ENCODE measurements at regions not wholly inside any gene's neighbourhood (a gene's known extent, or its start where the extent isn't known, plus 50 kb on each side); places are given as distances from the start of the nearest gene placed in this dataset.

DNA sequence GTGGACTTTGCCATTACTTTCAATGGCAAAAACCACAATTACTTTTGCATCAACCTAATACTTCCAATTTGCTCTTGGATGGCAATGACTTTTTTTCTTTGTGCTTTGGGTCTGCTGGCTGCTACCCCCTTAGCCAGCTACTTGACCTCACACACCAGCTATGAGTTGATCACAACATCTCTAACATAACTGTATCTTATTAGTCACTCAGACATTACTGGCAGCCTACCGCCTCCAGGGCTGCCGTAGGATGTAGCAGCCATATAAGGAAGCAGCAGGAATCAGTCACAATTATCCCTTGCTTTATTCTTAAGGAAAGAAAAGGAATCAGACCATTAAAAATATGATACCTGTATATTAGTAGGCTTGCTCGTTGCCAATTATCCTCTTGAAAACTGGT lies 260.5 kb downstream of the ADAMTS20 start:
- Histone ChIP-seq H3K4me3 (no peak overlapping the region), H3K36me3 (ENCODE audit: control insufficient read depth in 4 of 4, insufficient read depth in 4 of 4, low read length in 4 of 4) (no peaks in the 10 kb centered on the region), H3K9ac (ENCODE audit: insufficient read depth in 1 of 2, low read length in 2 of 2) (no peak overlapping the region), H3K27ac (ENCODE audit: low read depth in 1 of 2, low read length in 1 of 2) (no peak overlapping the region), H3K27me3 (ENCODE audit: control insufficient read depth in 3 of 3, insufficient read depth in 3 of 3, low read length in 2 of 3) (no peaks in the 10 kb centered on the region), H3K9me3 (ENCODE audit: control insufficient read depth in 4 of 4, insufficient read depth in 3 of 4, low read length in 3 of 4) (no peaks in the 10 kb centered on the region), H3K4me1 (ENCODE audit: control insufficient read depth in 5 of 5, insufficient read depth in 5 of 5, low read length in 5 of 5) (peaks cover 0 to 35% (median 9%) of the 10 kb centered on the region in 5 donors)
- no peak for ATAC-seq (ENCODE audit: insufficient read depth, low FRiP score)
- no peak for DNase-seq
- TF ChIP-seq, protein P1, sequence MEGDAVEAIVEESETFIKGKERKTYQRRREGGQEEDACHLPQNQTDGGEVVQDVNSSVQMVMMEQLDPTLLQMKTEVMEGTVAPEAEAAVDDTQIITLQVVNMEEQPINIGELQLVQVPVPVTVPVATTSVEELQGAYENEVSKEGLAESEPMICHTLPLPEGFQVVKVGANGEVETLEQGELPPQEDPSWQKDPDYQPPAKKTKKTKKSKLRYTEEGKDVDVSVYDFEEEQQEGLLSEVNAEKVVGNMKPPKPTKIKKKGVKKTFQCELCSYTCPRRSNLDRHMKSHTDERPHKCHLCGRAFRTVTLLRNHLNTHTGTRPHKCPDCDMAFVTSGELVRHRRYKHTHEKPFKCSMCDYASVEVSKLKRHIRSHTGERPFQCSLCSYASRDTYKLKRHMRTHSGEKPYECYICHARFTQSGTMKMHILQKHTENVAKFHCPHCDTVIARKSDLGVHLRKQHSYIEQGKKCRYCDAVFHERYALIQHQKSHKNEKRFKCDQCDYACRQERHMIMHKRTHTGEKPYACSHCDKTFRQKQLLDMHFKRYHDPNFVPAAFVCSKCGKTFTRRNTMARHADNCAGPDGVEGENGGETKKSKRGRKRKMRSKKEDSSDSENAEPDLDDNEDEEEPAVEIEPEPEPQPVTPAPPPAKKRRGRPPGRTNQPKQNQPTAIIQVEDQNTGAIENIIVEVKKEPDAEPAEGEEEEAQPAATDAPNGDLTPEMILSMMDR (IDR thresholded peaks at IDR 0.05; ENCODE audit: control extremely low read depth, extremely low read depth) = no peak
- WGBS, 2 donors = 92 to 93% methylated on average over 3 of the region's 3 CpGs

DNA sequence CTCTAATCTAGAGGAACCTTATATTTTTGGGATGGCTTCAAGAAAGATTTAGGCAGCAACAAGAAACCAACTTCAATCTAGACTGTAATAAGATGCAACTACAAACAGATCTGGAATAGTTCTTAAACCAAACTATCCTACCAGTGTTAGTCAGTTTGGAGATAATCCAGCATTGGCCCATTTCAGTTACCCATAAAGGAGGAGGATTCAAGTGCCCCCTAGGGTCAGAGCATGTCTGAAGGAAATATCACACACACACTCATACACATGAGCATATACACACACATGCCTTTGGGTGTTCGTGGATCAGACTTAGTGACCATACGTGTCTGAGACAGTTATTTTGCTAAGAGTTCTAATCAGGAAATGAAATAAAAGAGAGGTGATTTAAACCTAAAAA lies 261.2 kb downstream of the ADAMTS20 start:
- TF ChIP-seq, protein P1 (IDR thresholded peaks at IDR 0.05; ENCODE audit: control extremely low read depth, extremely low read depth) = no peak
- 96 to 100% methylated on average over 2 of the region's 2 CpGs for WGBS, 2 donors

DNA sequence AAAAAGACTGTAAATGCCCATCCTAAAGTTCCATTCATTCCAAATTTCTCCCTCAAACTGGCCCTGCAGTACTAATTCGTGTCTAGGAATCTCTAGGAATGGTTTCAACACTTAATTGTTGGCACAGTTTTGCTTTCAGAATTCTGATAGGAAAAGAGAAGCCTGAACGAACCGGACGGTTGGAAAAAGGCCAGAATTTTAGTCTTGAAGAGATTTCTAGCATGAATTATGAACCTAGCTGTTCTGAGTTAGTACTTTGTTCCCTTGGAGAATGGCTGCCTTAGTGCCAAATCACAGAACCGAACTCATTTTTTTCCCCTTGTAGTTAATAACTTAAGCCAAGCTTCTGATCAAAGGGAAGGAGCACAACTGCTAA lies 262.6 kb downstream of the ADAMTS20 start:
- no peak overlapping the region for H3K9ac ChIP-seq (ENCODE audit: insufficient read depth in 1 of 2, low read length in 2 of 2)
- no peaks in the 10 kb centered on the region for H3K27me3 ChIP-seq (ENCODE audit: control insufficient read depth in 3 of 3, insufficient read depth in 3 of 3, low read length in 2 of 3)
- ATAC-seq (ENCODE audit: insufficient read depth, low FRiP score) (no peak), DNase-seq (peak; percentile 46 to 95 (median 94))
- H3K4me3 ChIP-seq = no peak overlapping the region
- TF ChIP-seq, protein P1 (IDR thresholded peaks at IDR 0.05; ENCODE audit: control extremely low read depth, extremely low read depth) = no peak
- 37 to 57% methylated on average over 5 of the region's 5 CpGs for WGBS, 2 donors
- H3K4me1 ChIP-seq (ENCODE audit: control insufficient read depth in 5 of 5, insufficient read depth in 5 of 5, low read length in 5 of 5) = peaks cover 0 to 49% (median 12%) of the 10 kb centered on the region in 5 donors
- no peaks in the 10 kb centered on the region for H3K9me3 ChIP-seq (ENCODE audit: control insufficient read depth in 4 of 4, insufficient read depth in 3 of 4, low read length in 3 of 4)
- no peaks in the 10 kb centered on the region for H3K36me3 ChIP-seq (ENCODE audit: control insufficient read depth in 4 of 4, insufficient read depth in 4 of 4, low read length in 4 of 4)
- H3K27ac ChIP-seq (ENCODE audit: low read depth in 1 of 2, low read length in 1 of 2) = no peak overlapping the region

More for the DNA sequence above, 261.2 kb downstream of the ADAMTS20 start:
- H3K27ac ChIP-seq (ENCODE audit: low read depth in 1 of 2, low read length in 1 of 2) = no peak overlapping the region
- H3K9me3 ChIP-seq (ENCODE audit: control insufficient read depth in 4 of 4, insufficient read depth in 3 of 4, low read length in 3 of 4) = no peaks in the 10 kb centered on the region
- H3K36me3 ChIP-seq (ENCODE audit: control insufficient read depth in 4 of 4, insufficient read depth in 4 of 4, low read length in 4 of 4) = no peaks in the 10 kb centered on the region
- DNase-seq (no peak), ATAC-seq (ENCODE audit: insufficient read depth, low FRiP score) (no peak)
- no peak overlapping the region for H3K9ac ChIP-seq (ENCODE audit: insufficient read depth in 1 of 2, low read length in 2 of 2)
- H3K27me3 ChIP-seq (ENCODE audit: control insufficient read depth in 3 of 3, insufficient read depth in 3 of 3, low read length in 2 of 3) = no peaks in the 10 kb centered on the region
- no peak overlapping the region for H3K4me3 ChIP-seq
- H3K4me1 ChIP-seq (ENCODE audit: control insufficient read depth in 5 of 5, insufficient read depth in 5 of 5, low read length in 5 of 5) = peaks cover 0 to 35% (median 9%) of the 10 kb centered on the region in 5 donors

All from lung (tissue), 11 donors.